HK-2 (cell line): ENCODE measurements at regions not wholly inside any gene's neighbourhood (a gene's known extent, or its start where the extent isn't known, plus 50 kb on each side); places are given as distances from the start of the nearest gene placed in this dataset.

Experiments used
- DNase-seq: peaks from one replicate; pipeline ENCODE4 v3.0.0-alpha.2; 2018; ENCODE audit not compliant: unreplicated experiment

DNA sequence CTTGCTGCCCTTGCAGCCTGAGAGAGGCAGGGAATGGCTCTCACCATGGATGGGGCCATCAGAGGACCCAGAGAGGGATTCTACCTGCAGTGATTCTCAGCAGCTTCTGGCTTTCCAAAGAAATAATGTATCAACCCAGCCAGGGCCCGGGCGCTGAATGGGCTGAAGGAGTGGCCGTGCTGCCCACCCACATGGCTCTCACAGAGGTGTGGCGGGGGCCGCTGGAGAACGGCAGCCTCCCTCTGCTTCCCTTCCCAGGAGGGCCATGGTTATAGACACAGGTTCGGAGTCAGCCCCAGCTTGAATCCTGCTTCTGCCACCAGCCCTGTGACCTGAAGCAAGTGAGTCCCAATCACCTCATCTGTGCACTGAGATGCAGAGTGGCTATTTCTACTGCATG is 82.7 kb downstream of the THAP12 start:
- DNase-seq: no peak

DNA sequence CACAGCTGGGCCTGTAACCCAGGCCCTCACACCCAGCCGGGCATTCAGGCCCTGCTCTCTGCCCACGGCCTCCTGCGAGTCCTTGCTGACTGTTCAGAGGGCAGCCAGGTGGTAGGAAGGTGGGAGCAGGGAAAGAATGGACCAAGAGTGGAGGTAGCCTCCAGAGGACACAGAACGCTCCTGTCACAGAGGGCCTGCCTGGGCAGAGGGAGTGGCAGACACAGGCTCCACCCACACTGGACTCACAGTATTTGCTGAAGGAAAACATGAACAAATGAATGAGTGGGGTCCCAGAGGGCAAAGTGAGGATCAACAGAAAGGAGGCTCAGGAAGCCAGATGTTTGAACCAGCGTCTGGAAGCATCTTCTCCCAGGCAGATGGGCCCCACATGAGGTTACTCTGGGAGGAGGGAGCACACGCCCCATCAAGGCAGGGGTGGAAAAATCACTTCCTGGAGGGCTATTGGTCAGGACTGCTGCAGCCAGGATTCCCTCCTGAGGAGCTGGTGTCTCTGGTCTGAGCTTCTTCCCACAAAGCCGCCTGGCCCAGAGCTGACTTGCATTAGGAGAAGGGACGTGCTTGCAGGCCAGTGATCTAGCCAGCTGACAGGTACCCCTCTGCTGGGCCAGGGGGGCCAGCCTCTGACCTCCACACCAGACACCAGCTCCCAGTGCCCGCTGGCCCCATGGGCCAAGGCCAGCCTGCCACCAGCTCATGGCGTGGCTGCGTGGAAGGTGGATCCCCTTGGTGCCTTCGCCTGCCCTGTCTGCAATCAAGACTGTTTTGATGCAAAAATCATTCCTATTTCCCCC is 84.0 kb downstream of the THAP12 start:
- DNase-seq: no peak

DNA sequence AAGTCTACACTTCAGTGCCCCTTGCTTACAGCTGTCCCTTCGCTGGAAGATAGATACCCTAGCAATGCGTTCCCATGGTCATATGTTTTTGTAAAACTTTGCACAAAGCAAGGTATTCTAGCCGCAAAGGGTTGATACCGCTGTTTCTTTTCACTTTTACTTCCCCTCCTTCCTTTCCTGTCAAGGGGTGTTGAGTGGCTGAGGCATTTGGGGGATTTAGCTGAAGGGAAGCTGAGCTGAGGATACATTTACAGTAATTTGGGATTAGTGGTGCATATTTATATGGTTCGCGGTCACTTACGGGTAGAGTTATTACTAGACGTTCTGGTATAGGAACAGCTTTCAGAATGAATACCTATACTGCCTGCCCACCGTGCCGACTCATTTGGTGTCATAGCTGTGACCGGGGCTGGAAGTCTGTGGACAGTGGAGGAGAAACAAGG is 86.9 kb upstream of the WNT11 start:
- no peak for DNase-seq

DNA sequence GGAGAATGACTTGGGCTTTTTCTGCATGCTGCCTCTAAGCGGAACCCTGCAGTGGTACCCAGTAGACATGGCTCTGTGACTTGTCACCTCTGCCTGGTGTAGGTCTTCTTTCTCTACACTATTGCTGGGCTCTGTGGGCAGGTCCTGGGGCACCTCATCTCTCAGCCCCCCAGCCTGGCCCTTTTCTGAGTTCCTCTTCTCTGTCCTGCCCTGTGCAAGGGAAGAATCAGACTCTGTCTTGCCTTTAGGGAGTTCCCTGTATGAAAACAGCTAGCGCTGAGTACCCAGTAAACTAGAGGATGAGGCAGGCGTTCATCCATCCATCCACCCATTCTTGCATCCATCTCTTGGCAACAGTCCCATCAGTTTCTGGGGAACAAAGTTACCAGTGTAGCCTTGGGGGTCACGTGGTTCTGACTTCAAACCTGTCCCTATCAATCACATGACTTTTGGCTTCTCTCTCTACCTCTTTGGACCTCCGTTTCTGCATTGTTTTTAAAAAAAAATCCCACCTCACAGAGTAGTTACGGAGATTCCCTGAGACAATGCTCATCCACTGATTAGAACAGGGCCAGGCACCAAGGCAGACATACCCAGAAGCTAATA is 86.4 kb upstream of the WNT11 start:
- DNase-seq: no peak

DNA sequence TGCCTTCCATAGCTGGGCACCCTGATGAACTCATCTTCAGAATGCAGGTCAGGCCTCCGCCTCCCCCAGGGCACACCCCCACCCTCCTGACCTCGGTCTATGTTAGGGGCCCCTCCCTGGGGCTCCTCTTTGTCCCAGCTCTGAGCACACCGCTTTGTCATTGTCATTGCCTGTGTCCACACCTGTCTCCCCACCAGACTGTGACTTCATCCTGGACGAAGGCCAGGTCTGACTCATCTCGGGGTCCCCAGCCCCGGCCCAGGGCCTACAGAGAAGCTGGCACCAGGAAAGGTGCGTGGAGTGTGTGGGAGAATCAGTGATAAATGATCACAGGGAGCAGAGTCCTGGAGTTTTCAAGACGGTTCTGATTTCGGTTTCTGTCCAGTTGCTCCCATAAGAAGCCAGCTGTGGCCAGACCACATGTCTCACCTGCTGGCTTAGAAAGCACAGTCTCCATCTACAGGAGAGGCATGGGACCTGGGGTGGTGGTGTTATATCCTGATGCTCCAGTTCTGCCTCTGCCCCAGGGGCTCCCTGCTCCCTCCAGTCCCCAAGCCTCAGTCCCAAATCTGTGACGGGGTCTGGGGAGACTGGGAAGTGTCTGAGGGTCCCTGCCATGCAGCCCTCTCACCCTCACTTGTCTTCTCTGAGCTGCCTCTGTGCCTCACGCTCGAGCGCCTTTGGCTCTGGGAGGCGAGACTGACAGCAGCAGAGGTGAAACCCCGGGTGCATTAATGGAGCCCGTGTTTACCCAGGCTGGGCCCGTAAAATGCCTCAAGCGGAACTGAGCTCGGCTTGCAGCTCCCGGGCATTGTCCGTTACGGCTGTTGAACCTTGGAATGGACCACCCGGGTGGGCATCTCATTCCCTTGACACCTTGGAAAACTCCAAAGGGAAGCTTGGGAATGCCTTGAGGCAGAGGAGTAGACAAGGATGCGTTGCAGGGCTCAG is 85.5 kb upstream of the WNT11 start:
- peak; percentile 19 for DNase-seq

DNA sequence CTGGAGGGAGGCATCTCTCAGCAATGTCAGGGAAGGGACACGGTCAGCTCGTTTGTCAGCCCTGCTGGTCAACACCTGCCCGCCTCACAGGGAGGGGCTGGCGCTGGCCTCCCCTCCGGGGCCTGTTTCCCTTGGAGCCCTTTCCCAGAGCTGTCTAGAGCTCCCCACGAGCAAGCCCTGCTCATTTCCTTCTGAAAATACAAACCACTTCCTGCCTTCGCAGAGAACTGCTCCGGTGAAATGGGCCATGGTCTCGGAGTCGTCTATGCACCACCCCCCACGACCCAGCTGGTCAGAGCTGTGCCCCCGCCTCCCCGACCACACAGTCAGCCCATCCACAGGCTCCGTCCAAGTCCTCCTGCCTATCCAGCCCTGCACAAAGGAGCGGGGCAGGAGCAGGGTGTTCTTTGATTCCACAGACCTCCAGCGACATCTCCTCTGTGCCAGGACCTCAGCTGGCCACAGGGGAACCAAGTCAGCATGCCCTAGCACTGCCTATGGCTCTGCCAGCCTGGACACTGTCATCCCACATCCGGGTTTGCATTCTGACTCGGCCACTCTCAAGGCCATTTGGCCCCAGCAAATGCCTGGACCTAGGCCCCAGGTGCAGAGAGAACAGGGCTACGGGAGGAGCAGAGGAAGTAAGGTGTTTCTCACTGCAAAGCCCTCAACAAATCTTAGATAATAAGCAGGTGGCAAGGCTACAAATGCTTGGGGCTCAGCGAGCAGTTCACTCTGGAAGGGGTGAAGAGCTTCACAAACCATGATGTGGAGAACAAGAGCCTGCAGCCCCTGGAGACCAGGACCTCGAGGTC is 82.1 kb upstream of the WNT11 start:
- DNase-seq: no peak

DNA sequence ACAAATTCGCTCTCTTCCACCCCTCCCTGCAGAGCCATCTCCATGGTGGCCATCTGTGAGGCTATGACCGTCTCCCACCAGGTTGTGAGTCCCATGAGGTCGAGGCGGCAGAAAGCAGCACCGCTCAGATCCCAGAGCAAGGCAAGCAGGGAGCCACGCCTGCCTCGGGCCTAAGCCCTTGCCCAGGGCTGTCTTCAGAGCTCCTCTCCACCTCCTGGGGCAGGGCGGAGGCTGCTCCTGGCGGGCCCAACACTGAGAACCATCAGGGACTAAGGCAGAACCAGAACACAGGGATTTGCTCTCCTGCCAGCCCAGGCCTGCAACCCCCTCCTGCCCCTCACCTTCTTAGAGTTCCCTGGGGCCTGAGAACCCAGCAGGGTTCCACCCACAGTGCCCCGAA is 80.9 kb upstream of the WNT11 start:
- DNase-seq: no peak

DNA sequence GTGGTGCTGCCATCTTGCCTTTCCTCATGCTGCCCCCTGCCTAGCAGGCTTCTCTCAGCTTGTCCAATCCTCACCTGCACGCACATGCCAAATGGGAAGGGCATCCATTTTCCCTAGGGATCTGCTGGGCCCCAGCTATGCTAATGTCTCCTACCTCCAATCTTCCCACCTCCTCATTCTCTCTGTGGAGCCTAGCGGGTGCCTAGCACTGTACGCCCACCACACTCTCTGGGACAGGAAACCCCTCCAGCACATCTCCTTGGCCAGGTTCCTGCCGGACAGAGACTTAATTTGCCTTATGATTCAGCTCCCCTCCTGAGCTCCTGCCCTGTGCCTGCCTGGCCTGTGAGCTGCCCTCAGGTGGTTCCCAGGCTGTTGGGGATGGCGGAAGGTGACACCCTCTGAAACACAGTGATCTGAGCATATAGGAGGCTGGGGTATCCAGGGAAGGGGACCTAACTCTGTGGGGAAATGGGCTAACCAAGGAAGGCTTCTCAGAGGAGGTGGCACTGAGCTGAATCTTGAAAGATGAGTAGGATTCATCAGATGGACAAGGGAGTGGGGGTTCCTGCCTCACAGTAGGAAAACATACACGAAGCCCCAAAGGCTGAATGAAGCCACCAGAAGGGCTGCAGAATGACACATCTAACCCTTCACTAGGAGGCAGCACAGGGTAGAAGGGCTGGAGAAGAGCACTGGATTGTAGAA is 79.2 kb upstream of the WNT11 start:
- no peak for DNase-seq

DNA sequence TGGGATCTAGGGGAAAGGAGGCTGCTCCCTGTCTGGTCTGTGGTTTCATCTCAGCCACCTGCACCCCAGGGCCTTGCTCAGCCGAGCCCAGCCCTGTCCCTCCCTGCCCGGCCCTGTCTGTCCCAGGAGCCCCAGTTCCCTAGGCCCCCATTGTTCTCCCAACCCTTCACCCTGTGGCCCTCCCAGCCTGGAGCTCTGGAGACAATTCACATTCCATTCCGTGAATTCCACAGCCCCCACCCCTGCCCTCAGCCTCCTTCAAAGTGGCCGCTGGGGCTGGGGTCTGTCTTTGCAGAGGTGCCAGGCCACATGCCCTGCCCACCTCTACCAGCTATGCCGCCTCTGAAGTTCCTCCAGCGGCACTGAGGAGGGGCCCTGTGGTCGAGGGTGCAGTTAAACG is 77.9 kb upstream of the WNT11 start:
- DNase-seq: no peak

DNA sequence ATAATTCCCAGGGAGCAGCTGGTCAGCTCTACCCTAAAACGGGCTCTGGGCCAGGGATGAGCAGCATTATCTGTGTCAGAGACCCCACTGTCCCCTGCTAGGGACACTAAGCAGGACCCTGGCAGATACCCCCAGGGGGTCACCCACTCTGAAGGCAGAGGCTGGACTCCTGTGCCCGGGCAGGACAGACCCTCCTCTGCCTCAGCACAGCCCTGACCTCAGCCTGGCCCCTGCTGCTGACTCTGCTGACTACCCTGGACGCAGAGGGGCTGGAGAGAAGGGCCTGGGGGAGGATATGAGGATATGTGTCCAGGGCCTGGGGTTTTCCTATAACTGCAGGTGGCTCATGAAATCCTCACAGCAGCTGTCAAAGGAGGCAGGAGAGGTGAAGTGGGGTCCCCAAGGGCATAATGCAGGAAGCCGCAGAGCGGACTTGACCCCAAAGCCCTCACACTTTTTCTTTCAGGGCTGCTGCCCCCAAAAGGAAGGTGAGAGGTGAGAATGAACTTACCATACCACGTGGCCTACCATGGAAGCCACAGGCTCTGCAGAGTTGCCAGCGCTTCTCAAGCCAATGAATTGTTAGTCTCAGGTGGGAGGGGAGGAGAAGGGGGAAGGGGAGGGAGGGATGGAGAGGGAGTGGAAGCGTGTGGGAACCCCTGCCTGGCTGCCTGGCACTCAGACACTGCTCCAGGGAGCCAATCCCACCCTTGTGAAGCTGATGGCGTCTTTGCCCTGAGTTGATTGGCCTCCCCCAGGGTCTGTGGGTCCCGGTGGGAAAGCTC is 76.7 kb upstream of the WNT11 start:
- DNase-seq: no peak

DNA sequence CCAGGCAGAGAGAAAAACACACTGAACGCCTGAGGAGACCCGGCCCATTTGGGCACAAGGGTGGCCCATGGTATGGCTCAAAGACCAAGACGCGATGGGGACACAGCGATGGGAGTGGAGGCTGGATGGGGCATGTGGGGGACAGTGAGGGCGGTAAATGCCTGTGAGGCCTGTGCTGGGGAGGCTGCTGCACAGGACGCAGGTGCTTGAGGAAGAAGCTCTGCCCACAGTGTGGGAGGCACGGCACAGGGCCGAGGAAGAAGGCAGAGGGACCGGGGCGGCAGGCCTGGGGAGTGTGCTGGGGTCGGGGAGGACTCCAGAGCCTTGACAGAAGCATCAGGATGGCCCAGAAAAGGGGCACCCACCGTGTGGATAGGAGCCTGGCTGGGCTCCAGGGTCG is 75.9 kb upstream of the WNT11 start:
- DNase-seq: no peak

DNA sequence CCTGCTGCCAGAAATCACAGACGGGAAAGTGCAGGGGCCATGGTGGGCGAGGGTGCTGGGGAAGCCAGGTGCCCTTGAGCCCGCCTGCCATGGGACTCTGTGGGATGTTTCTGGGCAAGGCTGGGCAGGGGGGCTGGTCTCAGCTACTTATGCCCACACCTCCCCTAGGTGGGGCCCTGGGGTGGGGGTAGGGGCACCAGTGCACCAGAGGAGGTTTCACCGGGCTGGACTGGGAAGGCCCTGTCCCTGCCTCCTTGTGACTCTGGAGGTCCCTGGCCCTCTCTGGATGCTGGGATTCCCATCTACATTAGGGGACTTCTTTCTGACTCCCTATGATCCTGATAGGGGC is 75.2 kb upstream of the WNT11 start:
- no peak for DNase-seq

DNA sequence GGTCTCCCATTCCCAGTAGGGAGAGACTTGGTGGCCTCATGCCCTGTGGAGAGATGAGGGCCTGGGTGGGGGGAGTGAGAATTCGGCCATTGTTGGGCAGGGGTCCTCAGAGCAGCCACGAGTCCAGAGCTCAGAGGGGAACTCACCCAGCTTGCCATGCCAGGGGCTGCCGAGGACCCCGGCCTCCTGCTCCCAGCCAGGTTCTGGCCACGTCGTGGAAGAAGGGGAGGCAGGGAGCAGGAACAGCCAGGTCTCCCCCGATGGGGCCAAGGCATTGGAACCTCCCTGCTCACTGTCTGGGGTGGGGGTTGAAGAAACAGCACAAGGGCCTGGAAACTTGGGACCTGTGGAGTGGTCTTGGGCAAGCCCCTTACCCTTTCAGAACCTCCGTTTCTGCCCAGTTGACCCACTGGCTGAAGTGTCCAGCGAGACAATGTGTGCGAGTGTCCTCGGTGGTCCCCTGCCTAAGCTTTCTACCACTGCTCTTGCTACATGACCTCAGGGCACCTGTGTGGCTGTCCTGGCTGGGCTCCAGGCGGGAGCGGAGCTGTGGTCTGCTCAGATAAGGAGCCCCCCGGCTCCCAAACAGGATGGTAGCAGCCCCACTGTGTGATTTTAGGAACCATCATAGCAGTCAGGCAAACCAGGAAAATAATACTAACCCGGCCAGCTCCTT is 74.7 kb upstream of the WNT11 start:
- DNase-seq: no peak

DNA sequence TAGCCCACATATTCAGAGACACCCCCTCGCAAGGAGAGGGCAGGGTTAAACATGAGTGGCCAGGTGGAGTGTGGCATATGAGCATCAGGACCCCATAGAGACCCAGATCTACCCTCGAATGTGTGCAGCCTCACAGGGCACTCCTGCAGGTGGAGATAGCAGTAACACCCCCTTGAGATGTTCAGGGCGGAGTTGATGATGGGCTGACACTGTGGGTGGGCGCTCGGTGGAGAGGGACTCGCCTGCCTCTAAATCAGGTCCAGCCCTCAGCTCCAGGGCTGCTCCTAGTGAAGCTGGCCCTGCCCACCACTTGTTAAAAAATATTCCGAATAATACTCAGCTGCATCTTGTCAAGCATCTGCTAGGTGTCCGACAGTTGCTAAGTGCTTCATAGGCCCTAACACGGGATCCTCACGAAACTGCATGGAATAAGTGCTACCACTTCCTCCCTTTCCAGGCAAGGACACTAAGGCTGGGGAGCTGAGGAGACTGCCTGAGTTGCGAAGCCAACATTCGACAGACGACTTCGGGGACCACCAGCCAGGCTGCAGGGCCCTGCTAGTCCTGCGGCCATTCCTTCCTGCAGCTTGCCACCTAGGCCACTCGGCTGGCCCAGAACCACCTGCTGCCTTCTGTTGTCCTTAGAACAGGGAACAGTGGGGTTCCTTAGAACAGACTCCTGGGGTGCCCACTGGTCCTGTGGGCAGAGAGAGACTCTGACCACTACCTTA is 74.0 kb upstream of the WNT11 start:
- DNase-seq: no peak

DNA sequence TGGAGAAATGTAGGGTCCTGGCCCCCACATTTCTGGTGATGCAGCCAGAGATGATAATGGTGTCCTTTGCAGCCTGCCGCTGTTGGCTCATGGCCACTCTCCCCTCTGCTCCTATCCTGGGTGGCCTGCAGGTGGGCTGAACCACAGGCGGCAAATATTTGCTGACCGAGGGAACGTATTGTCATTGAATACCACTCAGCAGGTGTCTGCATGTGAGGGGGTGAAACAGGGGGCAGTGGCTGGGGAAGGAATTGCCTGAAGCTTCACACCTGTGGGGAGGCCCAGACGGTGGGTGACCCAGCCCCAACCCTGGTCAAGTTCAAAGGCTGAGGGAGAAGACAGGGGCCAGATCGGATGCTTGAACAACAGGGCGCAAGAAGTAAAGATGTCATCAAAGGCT is 73.3 kb upstream of the WNT11 start:
- no peak for DNase-seq

DNA sequence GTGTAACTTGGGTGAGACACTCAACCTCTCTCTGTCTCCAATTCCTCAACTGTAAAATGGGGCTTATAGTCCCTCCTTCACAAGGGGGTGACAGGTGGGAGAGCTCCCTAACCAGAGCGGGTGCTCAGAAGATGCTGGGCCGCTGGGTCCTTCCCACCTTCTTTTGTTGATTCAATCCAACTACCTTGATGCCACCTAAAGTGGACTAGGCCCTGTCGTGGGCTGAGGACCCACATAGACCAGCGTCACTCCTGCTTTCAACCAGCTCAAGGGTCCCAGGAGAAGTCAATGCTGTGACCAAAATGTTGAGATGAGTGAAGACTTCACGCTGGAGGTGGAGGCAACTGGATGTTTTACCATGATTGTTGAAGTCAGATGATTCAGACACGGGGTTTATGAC is 72.7 kb upstream of the WNT11 start:
- DNase-seq: no peak

DNA sequence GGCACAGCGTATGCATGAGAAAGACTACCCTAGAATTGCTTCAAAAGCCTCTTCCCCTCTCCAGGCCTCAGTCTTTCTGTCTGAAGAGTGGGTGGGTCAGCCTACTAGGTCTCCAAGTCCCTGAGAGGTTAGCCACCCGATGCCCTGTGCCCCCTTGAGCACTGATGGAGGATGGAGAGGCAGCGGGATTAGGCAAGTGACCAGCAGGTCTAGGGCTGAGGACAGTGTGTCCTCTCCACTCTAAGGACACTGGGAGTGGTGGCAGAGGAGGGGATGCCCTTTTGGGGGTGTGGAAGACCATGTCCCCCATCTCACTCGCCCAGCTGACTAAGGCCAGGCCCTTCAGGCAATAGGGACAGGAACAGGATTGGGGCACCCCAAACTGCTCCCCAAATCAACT is 72.2 kb upstream of the WNT11 start:
- DNase-seq: no peak

DNA sequence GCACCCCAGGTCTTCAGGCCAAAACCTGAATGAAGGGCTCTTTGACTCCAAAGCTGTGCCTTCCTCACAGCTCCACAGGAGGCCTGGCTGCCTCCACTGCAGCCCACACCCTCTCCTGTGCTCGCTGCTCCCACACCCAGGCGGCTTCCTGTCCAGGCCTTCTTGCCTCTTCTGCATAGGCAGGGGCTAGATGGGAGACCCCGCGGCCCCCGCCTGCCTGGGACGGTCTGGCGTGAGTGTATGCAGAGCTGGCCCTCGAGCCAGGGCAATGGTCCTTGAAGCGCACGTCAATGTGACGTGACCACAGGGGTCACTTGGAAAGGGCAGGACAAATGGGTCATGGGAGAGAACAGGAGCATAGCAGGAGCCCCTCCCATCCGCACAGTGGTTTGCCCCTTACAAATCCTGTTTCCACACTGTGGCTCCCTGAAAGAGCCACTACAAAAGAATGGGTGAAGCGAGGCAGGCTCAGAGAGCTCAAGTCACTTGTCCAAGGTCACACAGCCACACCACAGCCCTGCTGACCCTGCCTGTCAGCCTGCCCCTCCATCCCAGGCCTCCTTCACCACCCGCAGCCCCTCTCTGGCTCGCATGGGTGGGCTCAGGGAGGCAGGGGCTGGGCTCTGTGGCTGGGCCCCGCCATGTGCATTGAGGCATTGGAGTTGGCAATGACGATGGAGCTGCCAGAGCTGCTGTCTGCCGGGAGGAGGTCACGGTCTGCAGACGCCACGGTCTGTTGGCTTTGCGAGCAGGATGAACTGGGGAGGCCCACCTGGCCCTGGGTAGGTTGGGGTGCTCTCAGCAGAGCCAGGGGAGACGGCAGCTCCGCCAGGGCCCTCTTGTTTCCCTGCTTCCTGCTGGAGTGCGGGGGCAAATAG is 71.2 kb upstream of the WNT11 start:
- no peak for DNase-seq
